ENCODE measurements at regions not wholly inside any gene's neighbourhood (a gene's known extent, or its start where the extent isn't known, plus 50 kb on each side); places are given as distances from the start of the nearest gene placed in this dataset.

GRCh38 chr5:101437351-101437750 lies 534.3 kb upstream of the ST8SIA4 start:
- TF ChIP-seq CTCF (conservative IDR thresholded peaks at IDR 0.05; ENCODE audit: low read depth, low read length) (no peak), EZH2 (IDR thresholded peaks at IDR 0.05; ENCODE audit: borderline replicate concordance, low read depth, low read length, poor library complexity, severe bottlenecking) (no peak)

Data from A673 (cell line).